ENCODE measurements at regions not wholly inside any gene's neighbourhood (a gene's known extent, or its start where the extent isn't known, plus 50 kb on each side); places are given as distances from the start of the nearest gene placed in this dataset.

DNA sequence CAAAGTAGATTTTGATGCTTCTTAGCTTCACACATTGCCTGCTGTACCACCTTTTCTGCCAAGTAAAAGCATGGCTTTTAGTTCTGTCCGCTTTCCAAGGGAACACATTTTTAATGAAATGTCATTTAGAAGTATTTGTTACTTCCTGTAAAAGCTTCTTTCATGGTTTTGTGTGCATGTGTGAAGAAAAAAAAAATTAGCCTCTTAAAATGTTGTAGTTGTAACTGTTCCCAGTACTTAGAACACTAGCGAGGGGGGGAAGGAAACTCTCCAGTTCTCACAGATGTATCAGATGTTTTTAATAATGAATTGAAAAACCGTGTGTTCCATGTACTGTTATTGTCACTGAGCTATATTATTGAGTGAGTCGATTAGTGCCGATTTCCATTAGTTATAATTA is 568.3 kb upstream of the ADGRL2 start:
- no peak overlapping the region for H3K27ac ChIP-seq (ENCODE audit: low read depth in 2 of 2, low read length in 2 of 2)
- no peak overlapping the region for H3K9ac ChIP-seq (ENCODE audit: low read depth in 1 of 2, low read length in 2 of 2)
- H3K4me3 ChIP-seq (ENCODE audit: low read length in 2 of 2): no peak overlapping the region
- H3K4me1 ChIP-seq (ENCODE audit: control insufficient read depth in 2 of 2, insufficient read depth in 2 of 2, low read length in 2 of 2): no peaks in the 10 kb centered on the region
- no peaks in the 10 kb centered on the region for H3K9me3 ChIP-seq (ENCODE audit: control insufficient read depth in 2 of 2, low read length in 2 of 2)
- H3K36me3 ChIP-seq (ENCODE audit: control insufficient read depth in 2 of 2, insufficient read depth in 2 of 2, low read length in 2 of 2): no peaks in the 10 kb centered on the region
- H3K27me3 ChIP-seq (ENCODE audit: control insufficient read depth in 2 of 2, insufficient read depth in 2 of 2, low read length in 2 of 2): no peaks in the 10 kb centered on the region

- no peak overlapping the region for H3K4me3 ChIP-seq (ENCODE audit: low read length in 2 of 2)
- H3K9me3 ChIP-seq (ENCODE audit: control insufficient read depth in 2 of 2, low read length in 2 of 2): no peaks in the 10 kb centered on the region
- H3K36me3 ChIP-seq (ENCODE audit: control insufficient read depth in 2 of 2, insufficient read depth in 2 of 2, low read length in 2 of 2): no peaks in the 10 kb centered on the region
- H3K4me1 ChIP-seq (ENCODE audit: control insufficient read depth in 2 of 2, insufficient read depth in 2 of 2, low read length in 2 of 2): no peaks in the 10 kb centered on the region
- H3K27ac ChIP-seq (ENCODE audit: low read depth in 2 of 2, low read length in 2 of 2): no peak overlapping the region
- H3K27me3 ChIP-seq (ENCODE audit: control insufficient read depth in 2 of 2, insufficient read depth in 2 of 2, low read length in 2 of 2): no peaks in the 10 kb centered on the region
- H3K9ac ChIP-seq (ENCODE audit: low read depth in 1 of 2, low read length in 2 of 2): no peak overlapping the region
Observed at GRCh38 chr1:81231729-81232038, 569.0 kb upstream of the ADGRL2 start.

DNA sequence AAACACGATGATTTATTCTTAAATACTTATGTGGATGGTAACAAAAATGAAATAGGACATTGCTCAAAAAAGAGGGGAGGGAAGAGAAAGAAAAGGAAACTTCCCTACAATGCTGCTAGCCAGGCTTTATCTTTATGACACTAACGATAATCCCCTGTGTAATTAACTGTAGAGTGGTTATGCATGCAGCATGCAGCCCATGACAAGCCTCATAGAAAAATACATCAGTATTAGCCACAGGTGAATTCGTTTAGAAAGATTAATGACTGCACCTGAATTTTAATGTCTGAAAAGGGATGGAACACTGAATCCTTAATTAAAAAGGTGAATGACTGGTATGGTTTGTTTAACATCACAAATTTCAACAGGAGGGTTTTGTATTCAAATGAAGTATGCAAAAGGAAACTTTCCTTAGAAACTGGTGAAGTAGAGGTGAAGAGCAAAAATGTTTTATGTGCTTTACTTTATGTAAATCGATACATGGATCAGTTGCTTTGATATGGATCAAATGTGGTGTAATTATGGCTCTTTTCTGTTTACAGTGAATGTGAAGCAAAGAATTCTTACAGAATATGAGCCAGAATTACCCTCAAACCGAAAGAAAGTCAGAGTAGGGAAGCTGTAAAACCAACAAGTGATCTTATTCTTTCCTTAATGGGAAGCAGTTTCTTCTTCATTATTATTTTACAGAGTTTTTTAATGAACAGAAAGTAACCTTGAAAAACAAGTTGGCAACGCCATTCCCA is 569.6 kb upstream of the ADGRL2 start:
- Histone ChIP-seq H3K36me3 (ENCODE audit: control insufficient read depth in 2 of 2, insufficient read depth in 2 of 2, low read length in 2 of 2) (no peaks in the 10 kb centered on the region), H3K9ac (ENCODE audit: low read depth in 1 of 2, low read length in 2 of 2) (no peak overlapping the region), H3K4me1 (ENCODE audit: control insufficient read depth in 2 of 2, insufficient read depth in 2 of 2, low read length in 2 of 2) (no peaks in the 10 kb centered on the region), H3K9me3 (ENCODE audit: control insufficient read depth in 2 of 2, low read length in 2 of 2) (no peaks in the 10 kb centered on the region), H3K27me3 (ENCODE audit: control insufficient read depth in 2 of 2, insufficient read depth in 2 of 2, low read length in 2 of 2) (no peaks in the 10 kb centered on the region), H3K4me3 (ENCODE audit: low read length in 2 of 2) (no peak overlapping the region), H3K27ac (ENCODE audit: low read depth in 2 of 2, low read length in 2 of 2) (no peak overlapping the region)

DNA sequence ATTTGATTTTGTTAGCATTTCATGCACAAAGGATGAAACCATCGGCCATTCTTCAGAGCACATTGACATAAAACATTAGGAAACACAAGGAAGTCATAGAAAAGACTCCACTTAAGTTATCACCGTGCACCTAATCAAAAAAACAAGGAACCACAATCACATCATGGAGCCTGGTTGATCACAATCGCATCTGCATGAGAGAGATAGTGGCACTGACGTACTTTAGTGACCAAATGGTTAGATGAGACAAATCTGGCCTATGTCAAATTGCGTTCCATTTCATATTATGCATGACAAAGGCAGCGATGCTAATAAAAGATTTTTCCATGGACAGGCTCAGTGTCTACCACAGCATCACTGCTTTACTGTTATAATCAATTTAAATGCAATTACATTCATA is 571.8 kb upstream of the ADGRL2 start:
- no peaks in the 10 kb centered on the region for H3K27me3 ChIP-seq (ENCODE audit: control insufficient read depth in 2 of 2, insufficient read depth in 2 of 2, low read length in 2 of 2)
- H3K36me3 ChIP-seq (ENCODE audit: control insufficient read depth in 2 of 2, insufficient read depth in 2 of 2, low read length in 2 of 2): no peaks in the 10 kb centered on the region
- no peaks in the 10 kb centered on the region for H3K9me3 ChIP-seq (ENCODE audit: control insufficient read depth in 2 of 2, low read length in 2 of 2)
- no peak overlapping the region for H3K9ac ChIP-seq (ENCODE audit: low read depth in 1 of 2, low read length in 2 of 2)
- H3K27ac ChIP-seq (ENCODE audit: low read depth in 2 of 2, low read length in 2 of 2): no peak overlapping the region
- no peaks in the 10 kb centered on the region for H3K4me1 ChIP-seq (ENCODE audit: control insufficient read depth in 2 of 2, insufficient read depth in 2 of 2, low read length in 2 of 2)
- H3K4me3 ChIP-seq (ENCODE audit: low read length in 2 of 2): no peak overlapping the region

DNA sequence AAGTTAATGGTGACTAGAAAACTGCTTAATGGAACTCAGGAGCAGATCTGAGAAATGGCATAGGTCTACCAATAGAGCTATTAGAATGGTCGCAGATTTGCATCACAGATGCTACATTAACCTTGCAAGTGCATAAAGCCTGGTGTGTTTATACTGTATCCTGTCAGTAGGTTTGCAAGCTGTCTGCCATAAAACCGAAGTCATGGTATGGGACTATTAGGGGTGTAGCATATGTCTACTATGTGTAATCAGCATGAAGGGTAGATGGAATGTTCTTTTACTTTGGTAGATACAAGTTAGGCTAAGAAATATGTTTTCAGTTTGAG is 574.2 kb upstream of the ADGRL2 start:
- Histone ChIP-seq H3K27me3 (ENCODE audit: control insufficient read depth in 2 of 2, insufficient read depth in 2 of 2, low read length in 2 of 2) (no peaks in the 10 kb centered on the region), H3K4me3 (ENCODE audit: low read length in 2 of 2) (no peak overlapping the region), H3K27ac (ENCODE audit: low read depth in 2 of 2, low read length in 2 of 2) (no peak overlapping the region), H3K9ac (ENCODE audit: low read depth in 1 of 2, low read length in 2 of 2) (no peak overlapping the region), H3K4me1 (ENCODE audit: control insufficient read depth in 2 of 2, insufficient read depth in 2 of 2, low read length in 2 of 2) (no peaks in the 10 kb centered on the region), H3K36me3 (ENCODE audit: control insufficient read depth in 2 of 2, insufficient read depth in 2 of 2, low read length in 2 of 2) (no peaks in the 10 kb centered on the region), H3K9me3 (ENCODE audit: control insufficient read depth in 2 of 2, low read length in 2 of 2) (no peaks in the 10 kb centered on the region)

GRCh38 chr1:81225789-81226602 is 574.7 kb upstream of the ADGRL2 start:
- Histone ChIP-seq H3K9me3 (ENCODE audit: control insufficient read depth in 2 of 2, low read length in 2 of 2) (no peaks in the 10 kb centered on the region), H3K4me1 (ENCODE audit: control insufficient read depth in 2 of 2, insufficient read depth in 2 of 2, low read length in 2 of 2) (no peaks in the 10 kb centered on the region), H3K27ac (ENCODE audit: low read depth in 2 of 2, low read length in 2 of 2) (no peak overlapping the region), H3K4me3 (ENCODE audit: low read length in 2 of 2) (no peak overlapping the region), H3K9ac (ENCODE audit: low read depth in 1 of 2, low read length in 2 of 2) (no peak overlapping the region), H3K36me3 (ENCODE audit: control insufficient read depth in 2 of 2, insufficient read depth in 2 of 2, low read length in 2 of 2) (no peaks in the 10 kb centered on the region), H3K27me3 (ENCODE audit: control insufficient read depth in 2 of 2, insufficient read depth in 2 of 2, low read length in 2 of 2) (no peaks in the 10 kb centered on the region)

GRCh38 chr1:81224222-81224621 is 576.5 kb upstream of the ADGRL2 start:
- no peaks in the 10 kb centered on the region for H3K9me3 ChIP-seq (ENCODE audit: control insufficient read depth in 2 of 2, low read length in 2 of 2)
- no peak overlapping the region for H3K9ac ChIP-seq (ENCODE audit: low read depth in 1 of 2, low read length in 2 of 2)
- no peaks in the 10 kb centered on the region for H3K36me3 ChIP-seq (ENCODE audit: control insufficient read depth in 2 of 2, insufficient read depth in 2 of 2, low read length in 2 of 2)
- no peaks in the 10 kb centered on the region for H3K27me3 ChIP-seq (ENCODE audit: control insufficient read depth in 2 of 2, insufficient read depth in 2 of 2, low read length in 2 of 2)
- no peak overlapping the region for H3K27ac ChIP-seq (ENCODE audit: low read depth in 2 of 2, low read length in 2 of 2)
- no peak overlapping the region for H3K4me3 ChIP-seq (ENCODE audit: low read length in 2 of 2)
- no peaks in the 10 kb centered on the region for H3K4me1 ChIP-seq (ENCODE audit: control insufficient read depth in 2 of 2, insufficient read depth in 2 of 2, low read length in 2 of 2)

GRCh38 chr1:81221564-81221963 is 579.2 kb upstream of the ADGRL2 start:
- no peaks in the 10 kb centered on the region for H3K9me3 ChIP-seq (ENCODE audit: control insufficient read depth in 2 of 2, low read length in 2 of 2)

DNA sequence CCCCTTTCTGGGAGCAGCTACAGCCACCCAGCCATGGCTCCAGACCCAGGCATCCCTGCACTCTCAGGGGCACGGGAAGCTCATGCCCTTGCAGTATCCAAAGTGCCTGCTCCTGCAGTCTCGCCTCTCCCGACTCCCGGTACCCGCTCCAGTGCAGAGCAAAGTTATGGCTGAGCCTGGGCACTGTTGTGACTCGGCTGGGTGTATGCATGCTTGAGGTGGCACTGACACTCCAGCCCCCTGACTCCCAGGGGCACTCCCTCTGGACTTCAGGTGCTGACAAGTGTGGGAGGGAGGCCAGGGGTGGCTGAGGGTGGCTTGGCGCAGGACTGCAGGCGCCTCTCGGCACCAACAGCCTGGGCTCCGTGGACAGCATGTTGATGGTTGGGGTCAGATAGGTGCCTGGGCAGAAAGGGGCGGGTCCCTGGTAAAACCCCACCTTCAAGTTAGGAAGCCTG is 580.1 kb upstream of the ADGRL2 start:
- no peaks in the 10 kb centered on the region for H3K36me3 ChIP-seq (ENCODE audit: control insufficient read depth in 2 of 2, insufficient read depth in 2 of 2, low read length in 2 of 2)
- H3K27ac ChIP-seq (ENCODE audit: low read depth in 2 of 2, low read length in 2 of 2): no peak overlapping the region
- H3K4me1 ChIP-seq (ENCODE audit: control insufficient read depth in 2 of 2, insufficient read depth in 2 of 2, low read length in 2 of 2): no peaks in the 10 kb centered on the region
- H3K27me3 ChIP-seq (ENCODE audit: control insufficient read depth in 2 of 2, insufficient read depth in 2 of 2, low read length in 2 of 2): no peaks in the 10 kb centered on the region
- no peaks in the 10 kb centered on the region for H3K9me3 ChIP-seq (ENCODE audit: control insufficient read depth in 2 of 2, low read length in 2 of 2)
- no peak overlapping the region for H3K9ac ChIP-seq (ENCODE audit: low read depth in 1 of 2, low read length in 2 of 2)
- H3K4me3 ChIP-seq (ENCODE audit: low read length in 2 of 2): no peak overlapping the region

More at GRCh38 chr1:81221564-81221963, 579.2 kb upstream of the ADGRL2 start:
- no peak overlapping the region for H3K9ac ChIP-seq (ENCODE audit: low read depth in 1 of 2, low read length in 2 of 2)
- no peaks in the 10 kb centered on the region for H3K4me1 ChIP-seq (ENCODE audit: control insufficient read depth in 2 of 2, insufficient read depth in 2 of 2, low read length in 2 of 2)
- H3K27me3 ChIP-seq (ENCODE audit: control insufficient read depth in 2 of 2, insufficient read depth in 2 of 2, low read length in 2 of 2): no peaks in the 10 kb centered on the region
- H3K4me3 ChIP-seq (ENCODE audit: low read length in 2 of 2): no peak overlapping the region
- H3K27ac ChIP-seq (ENCODE audit: low read depth in 2 of 2, low read length in 2 of 2): no peak overlapping the region
- no peaks in the 10 kb centered on the region for H3K36me3 ChIP-seq (ENCODE audit: control insufficient read depth in 2 of 2, insufficient read depth in 2 of 2, low read length in 2 of 2)

DNA sequence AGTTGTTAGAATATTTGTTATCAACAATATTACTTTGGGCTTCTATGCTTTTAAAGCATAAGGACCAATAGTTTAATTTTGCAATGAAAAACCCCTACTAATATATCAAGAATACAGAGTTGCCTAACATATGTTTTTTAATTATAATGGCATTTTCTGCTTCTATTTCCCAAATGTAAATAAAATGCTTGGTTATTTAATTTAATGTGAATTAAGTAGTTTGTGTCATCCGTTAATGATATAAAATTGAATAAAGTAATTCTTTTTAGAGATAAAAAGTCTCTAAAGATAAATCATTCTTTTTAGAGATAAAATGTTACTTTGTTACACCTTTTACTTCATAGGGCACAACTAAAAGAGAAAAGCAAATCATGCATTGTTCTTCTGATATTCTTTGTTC is 583.7 kb upstream of the ADGRL2 start:
- Histone ChIP-seq H3K4me3 (ENCODE audit: low read length in 2 of 2) (no peak overlapping the region), H3K27ac (ENCODE audit: low read depth in 2 of 2, low read length in 2 of 2) (no peak overlapping the region), H3K9me3 (ENCODE audit: control insufficient read depth in 2 of 2, low read length in 2 of 2) (no peaks in the 10 kb centered on the region), H3K4me1 (ENCODE audit: control insufficient read depth in 2 of 2, insufficient read depth in 2 of 2, low read length in 2 of 2) (no peaks in the 10 kb centered on the region), H3K27me3 (ENCODE audit: control insufficient read depth in 2 of 2, insufficient read depth in 2 of 2, low read length in 2 of 2) (no peaks in the 10 kb centered on the region), H3K36me3 (ENCODE audit: control insufficient read depth in 2 of 2, insufficient read depth in 2 of 2, low read length in 2 of 2) (no peaks in the 10 kb centered on the region), H3K9ac (ENCODE audit: low read depth in 1 of 2, low read length in 2 of 2) (no peak overlapping the region)
